T47D (cell line): ENCODE measurements at regions not wholly inside any gene's neighbourhood (a gene's known extent, or its start where the extent isn't known, plus 50 kb on each side); places are given as distances from the start of the nearest gene placed in this dataset.
"Not testable (repeated sequence)": the region's sequence is repeated elsewhere in the genome, so short reads cannot be mapped to it uniquely, and the experiment has no call there.

Source experiments
- DNase-seq, 2 experiments: peaks; one replicate each; pipeline versions ENCODE4 v3.0.0 to v3.0.0-alpha.2; 2011 to 2012; ENCODE audit warnings: low read depth in 1 of 2, low spot score in 1 of 2
- JUND ChIP-seq: IDR thresholded peaks from 2 replicates; pipeline ENCODE4 v1.6.1; 2012; ENCODE audit warnings: low read depth
- in situ Hi-C: cut with HindIII; loops from 2 replicates; pipeline ENCODE4 v1.10.0; 2016; ENCODE audit warnings: low sequenced_read_pairs, low pct_unique_long_range_greater_than_20kb

DNA sequence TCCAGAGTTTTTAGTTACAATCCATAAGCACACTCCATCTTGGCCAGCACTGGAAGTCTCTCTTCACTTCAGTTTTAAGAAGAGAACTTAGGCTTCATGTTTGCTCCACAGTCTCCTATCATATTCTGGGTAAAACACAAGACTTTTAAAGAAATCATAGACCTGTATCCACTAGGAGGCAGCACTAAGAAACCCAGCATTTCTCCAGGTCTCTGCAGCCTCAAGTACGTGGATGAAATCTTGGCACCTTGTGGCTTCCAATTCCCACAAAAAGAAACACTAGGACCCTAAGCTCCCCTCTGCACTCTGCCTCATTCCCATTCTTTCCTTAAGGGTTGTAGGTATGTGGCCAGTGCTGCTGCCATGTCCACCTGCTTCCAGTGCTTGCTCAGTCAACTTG, 367.3 kb upstream of the CASK start:
- no peak for TF ChIP-seq JUND
- in situ Hi-C loops: no loop called here
- peak in 1 of 2 experiments; percentile 1 for DNase-seq

GRCh38 chrX:42289492-42290385, 366.4 kb upstream of the CASK start:
- no peak for DNase-seq
- no peak for TF ChIP-seq JUND
- in situ Hi-C loops: no loop called here

- DNase-seq, in situ Hi-C loops: not testable (repeated sequence)
Measured at GRCh38 chrX:42285681-42286080, 362.3 kb upstream of the CASK start.

DNA sequence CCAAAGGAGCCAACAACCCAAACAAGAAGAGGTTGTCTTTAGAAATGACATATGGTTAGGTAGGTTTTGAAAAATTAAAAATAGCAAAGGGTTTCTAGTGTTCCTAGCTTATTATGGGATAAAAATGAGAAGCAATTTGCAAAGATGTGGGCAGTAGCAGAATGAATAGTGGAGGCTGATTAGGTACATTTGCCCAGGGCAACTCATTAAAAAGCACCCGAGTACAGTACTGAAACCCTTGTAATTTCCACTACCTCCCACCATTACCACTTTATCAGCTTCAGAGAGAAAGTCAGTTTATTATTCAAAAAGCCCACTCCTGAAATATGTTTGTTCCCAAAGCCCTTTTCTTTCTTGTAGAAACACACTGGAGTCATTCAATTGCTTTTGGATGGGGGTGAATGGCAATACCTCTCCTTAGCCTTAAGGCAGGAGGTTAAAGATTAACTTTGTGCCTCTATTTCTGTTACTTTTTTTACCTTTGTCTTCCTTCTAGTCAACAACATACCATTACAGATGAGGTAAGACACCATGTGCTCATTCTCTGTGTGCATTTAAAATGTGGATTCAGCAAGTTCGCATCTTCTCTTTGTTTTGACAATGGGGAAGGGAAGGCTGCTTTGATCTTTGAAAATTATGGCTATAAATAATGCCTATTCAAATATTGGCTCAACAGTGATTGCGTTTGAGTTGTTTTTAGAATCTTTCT, 353.8 kb upstream of the CASK start:
- TF ChIP-seq JUND: no peak
- no peak for DNase-seq
- in situ Hi-C loops: no loop called here

DNA sequence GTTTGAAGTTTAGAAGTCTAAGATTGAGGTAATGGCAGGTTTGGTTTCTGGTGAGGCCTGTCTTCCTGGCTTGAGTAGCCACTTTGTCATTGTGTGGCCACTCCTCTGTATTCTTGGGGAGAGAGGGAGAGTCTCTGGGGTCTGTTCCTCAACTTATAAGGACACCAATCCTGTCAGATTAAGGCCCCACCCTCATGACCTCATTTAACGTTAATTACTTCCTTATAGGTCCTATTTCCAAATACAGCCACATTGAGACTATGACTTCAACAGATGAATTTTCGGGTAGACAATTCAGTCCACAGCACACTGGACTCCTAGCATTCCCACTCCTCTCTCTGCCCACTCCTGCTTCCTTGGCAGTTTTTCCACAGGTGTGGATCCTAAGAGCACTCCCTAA, 350.8 kb upstream of the CASK start:
- no peak for TF ChIP-seq JUND
- no peak for DNase-seq
- in situ Hi-C loops: no loop called here

- no peak for DNase-seq
- in situ Hi-C loops: no loop called here
- TF ChIP-seq JUND: no peak
Measured at GRCh38 chrX:42273387-42273786, 350.0 kb upstream of the CASK start.

GRCh38 chrX:42269186-42269585, 345.8 kb upstream of the CASK start:
- DNase-seq: no peak
- in situ Hi-C loops: no loop called here
- no peak for TF ChIP-seq JUND

DNA sequence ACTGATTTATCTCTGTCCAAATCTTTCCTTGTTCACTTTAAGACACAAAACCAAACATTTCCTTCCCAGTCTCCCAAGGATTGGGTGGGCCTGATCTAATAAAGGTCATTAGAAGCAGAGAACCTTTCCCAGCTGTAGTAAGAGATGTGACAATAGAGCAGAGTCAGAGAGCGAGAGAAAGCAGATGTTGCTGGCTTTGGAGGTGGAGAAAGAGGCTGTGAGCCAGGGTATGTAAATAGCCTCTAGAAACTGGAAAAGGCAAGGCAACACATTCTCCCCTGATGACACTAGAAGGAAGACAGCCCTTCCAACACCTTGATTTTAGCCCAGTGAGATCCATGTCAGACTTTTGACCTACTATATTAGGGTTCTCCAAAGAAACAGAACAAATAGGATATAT, 337.5 kb upstream of the CASK start:
- no peak for DNase-seq
- no peak for TF ChIP-seq JUND
- in situ Hi-C loops: no loop called here

GRCh38 chrX:42248226-42248625, 324.9 kb upstream of the CASK start:
- in situ Hi-C loops: no loop called here
- DNase-seq: peak in 1 of 2 experiments; percentile 47
- TF ChIP-seq JUND: no peak

DNA sequence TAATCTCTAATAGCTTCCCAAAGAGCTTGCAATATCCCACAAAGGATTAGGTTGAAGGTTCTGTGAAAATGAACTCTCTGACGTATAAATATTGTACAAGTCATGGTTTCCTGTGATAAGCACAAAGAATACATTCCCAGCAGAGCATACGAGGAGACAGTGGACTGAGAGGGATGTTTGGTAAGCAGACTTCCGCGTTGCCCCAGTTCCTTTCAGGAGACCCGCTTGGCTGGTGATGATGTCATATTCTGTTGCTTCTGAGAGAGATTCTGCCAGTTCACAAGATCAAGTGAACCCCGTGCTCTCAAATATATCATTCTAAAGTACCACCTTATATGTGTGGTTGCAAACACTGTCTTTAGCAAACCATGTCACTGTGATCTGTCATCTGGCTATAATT, 323.9 kb upstream of the CASK start:
- no peak for DNase-seq
- TF ChIP-seq JUND: no peak
- in situ Hi-C loops: no loop called here

- TF ChIP-seq JUND: no peak
- peak in 1 of 2 experiments; percentile 38 for DNase-seq
- in situ Hi-C loops: no loop called here
Measured at GRCh38 chrX:42246814-42247213, 323.5 kb upstream of the CASK start.

GRCh38 chrX:42242004-42242403, 318.6 kb upstream of the CASK start:
- DNase-seq: no peak
- TF ChIP-seq JUND: no peak
- in situ Hi-C loops: no loop called here

DNA sequence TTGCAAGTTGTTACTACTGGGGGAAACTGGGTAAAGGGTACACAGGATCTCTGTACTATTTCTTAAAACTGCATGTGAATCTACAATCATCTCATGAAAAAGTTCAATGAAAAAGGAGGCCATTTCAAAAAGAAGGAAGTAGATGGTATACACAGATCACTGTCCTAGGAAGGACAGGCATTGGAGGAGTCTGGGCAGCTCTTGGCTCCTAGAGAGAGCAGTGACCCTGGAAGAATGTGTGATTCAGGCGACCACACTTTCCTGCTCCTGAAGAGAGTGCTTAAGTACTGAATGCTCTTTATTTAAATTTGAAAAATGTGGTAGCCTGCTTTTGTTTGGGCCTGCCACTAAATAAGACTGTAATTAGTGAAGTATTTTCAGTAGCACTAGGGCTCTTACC, 318.1 kb upstream of the CASK start:
- TF ChIP-seq JUND: no peak
- DNase-seq: no peak
- in situ Hi-C loops: no loop called here
